GM21515 (cell line): ENCODE measurements at regions not wholly inside any gene's neighbourhood (a gene's known extent, or its start where the extent isn't known, plus 50 kb on each side); places are given as distances from the start of the nearest gene placed in this dataset.

Experiments used
- ATAC-seq: cut with Tn5 transposase; IDR thresholded peaks from one replicate; pipeline ENCODE4 v1.9.1; 2021; ENCODE audit not compliant: unreplicated experiment

DNA sequence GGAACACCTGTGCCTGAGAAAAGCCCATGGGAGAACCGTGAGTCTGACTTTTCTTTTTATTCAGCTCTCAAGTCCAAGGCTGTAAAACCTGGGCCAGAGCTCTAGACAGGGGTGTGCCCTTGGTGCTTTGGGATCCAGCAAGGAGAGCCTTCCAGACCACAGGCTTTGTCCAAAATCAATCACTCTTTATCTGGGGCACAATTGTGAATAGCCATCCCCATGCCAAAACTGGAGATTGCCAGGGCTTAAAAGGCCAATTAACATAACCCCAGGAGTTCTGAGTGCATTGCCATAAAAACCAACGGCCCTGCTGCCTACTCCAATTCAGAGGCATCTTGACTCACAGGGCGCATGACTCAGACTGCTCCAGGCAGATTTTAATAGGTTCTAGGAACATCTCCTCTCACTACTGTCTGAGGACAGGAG lies 391.8 kb downstream of the ARHGEF28 start:
- ATAC-seq, result no peak

DNA sequence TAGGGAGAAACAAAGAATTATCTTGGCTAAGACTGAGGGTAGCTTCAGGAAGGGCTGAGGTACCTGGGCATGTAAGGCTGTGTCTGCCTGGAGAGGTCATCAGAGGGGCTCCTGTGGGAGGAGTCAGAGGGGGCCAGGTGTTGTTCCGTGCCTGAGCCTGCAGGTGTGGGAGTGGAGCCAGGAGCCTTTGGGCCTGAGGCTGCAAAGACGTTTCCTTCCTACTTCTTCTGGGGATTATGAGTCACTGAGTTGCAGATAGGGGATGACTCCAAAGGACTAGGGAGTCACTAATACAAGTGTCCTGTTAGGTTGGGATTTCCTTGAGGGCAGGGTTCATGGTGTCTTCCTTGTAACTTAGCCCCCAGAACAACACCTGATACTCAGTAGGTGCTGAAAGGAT lies 391.1 kb downstream of the ARHGEF28 start:
- ATAC-seq, result no peak

DNA sequence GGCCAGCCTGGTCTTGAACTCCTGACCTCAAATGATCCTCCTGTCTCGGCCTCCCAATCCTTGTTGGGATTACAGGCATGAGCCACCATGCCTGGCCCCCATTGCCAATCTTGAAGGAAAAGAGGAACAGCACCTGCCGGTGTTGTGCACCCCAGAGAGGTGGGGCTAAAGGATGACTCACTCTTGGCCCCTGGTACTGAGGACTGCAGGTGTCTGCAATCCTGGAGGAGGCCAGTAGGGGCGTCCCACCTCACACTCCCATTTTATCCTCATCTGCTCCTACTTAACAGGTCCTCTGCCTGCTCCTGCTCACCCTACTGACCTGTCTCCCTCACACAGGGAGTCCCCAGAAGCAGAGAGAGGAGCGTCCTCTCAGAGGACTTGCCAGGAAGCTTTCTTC lies 390.4 kb downstream of the ARHGEF28 start:
- no peak for ATAC-seq

DNA sequence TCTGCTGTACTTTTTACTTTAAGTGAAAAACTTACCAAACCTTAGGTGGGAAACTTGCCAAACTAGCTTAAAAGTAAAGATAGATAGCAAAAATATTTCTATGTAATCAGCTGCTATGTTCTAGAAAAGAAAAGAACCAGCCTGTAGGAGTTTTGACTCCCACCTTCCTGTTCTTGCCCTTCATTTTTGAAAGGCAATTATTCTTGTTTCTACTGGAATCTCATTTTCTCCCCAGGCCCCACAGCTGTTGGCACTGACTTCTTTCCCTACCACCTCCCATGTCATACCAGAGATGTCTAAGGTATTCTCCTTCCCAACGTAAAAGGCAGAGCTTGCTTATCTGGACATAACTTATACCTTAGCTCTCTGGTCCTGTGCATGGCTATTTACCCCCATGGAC lies 389.7 kb downstream of the ARHGEF28 start:
- ATAC-seq, result no peak

DNA sequence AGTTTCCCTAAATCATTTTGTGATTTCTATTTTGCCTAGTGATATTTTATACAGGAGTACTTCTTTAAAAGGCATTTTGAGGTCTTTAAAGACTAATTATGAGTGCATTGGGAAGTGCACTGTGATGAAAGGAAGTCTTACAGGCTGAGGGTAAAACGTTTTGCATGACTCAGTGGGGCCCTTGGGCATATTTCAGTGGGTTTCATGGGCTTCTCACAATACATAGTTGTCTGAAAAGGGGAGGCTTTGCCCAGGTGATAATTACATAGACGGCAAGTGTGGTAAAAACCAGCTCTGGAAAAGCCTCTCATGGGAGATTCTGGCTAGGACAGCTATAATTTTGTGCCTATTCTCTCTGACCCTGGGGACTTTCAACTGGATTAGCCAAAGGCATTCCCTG lies 387.2 kb downstream of the ARHGEF28 start:
- ATAC-seq, result no peak

DNA sequence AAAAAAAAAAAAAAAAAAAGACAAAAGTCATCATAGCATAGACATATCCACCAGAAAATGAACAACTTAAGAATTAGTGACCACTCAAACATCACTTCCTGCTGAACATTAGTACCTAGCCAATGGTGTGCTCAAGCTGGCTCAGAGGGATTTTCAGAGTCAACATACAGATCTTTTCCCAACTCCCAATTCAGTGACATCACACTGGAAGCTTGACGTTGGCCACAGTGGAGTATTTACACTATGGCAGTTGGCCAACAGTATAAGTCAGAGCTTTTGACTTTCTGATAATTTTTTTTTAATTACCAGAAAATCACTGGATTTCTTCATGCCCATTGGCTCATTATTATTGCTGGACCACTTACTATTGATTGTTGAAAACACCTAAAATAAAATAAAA lies 383.5 kb downstream of the ARHGEF28 start:
- ATAC-seq, result no peak

DNA sequence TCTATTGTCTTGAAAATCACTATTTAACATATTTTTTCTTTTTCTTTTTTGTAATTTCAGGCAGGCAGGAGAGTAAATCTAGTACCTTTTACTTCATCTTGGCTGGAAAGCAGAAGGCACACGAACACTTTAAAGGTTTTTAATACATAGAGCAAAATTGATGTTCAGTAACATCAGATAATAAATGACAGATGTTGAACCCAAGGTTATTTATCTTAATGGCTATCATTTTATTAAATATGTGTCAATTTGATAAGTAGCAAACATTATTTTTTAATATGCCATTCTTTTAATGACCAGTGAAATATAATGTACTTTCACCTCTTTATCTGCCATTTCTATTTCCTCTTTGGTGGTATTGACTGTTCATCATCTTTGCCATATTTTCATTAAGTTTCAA lies 381.2 kb downstream of the ARHGEF28 start:
- ATAC-seq, result no peak

DNA sequence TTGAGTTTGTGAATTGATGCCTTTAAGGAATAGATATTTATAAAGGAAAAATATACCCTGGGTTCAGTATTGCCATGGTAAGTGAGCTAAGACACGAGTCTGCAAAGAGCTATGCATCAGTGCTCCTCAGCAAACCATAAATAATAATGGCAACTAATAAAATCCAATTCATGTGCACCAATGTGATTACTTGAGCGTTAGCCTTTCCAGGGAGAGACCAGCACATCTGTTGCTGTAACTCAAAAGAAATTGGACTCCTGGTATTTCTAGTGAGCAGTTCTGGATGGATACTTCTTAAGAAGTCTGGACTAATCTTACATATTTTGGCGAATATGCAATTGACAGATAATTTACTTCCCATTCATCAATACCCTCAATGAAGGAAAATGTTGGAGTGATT lies 373.3 kb downstream of the ARHGEF28 start:
- no peak for ATAC-seq

DNA sequence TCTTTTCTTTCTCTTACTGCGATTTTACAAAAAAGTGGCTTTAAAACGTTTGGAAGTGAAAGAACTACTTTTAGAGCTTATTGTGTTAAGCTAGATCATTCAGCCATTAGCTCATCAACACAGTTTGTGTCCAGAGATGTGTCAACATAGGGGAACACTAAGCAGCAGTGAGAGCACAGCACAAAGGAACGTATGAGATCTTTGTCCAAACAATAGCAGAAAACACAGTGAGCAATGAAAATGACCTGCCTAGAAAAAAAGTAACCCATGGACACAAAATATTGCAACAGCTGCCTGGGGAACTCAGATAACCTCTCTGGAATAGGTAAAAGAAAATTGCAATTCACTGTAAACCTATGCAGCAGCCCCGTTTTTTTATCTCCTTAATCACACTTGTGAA lies 372.5 kb downstream of the ARHGEF28 start:
- ATAC-seq, result no peak

DNA sequence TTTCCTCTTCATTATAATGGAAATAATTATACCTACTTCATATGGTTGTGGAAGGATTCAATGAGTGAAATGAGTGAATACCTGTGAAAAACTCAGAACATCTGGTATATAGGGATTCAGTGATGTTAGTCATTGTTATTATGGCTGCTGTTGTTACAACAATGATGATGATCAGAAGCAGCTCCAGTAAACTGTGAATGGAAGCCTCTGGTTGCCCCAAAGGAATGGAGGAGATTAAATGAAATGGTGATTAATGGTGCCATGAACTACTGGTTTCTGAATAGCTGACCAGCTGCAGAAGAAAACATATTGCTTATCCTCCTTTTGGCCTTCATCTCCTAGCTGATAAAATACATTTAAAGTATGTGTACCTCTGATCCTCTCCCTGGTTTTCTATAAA lies 372.0 kb downstream of the ARHGEF28 start:
- ATAC-seq, result no peak

DNA sequence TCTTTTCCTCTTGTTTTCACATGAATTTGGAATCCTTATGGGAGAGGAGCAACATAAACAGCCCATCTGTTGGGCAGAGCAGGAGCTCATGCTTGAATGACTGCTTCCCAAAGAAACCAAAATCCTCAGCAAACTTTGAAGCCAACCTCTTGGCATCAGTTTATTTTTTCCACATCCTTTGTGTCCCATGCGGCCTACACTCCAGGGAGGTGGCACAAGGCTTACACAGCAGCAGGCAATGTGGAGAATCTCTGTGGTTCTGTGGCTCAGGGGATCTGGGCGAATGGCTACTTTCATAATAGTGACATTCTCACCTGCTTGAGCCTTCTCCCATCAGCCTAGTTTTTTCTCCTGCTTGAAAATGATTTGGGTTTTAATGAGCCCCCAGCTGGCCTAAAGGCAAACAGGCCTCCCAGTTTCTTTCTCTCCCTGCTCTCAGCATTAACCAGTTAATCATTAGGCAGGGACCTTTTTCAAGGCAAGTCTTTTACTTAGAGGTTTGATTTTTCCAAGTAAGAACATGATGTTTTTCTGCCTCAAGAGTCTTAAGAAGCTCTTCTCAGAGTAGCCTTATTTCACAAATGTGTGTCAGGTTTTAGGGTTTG lies 370.3 kb downstream of the ARHGEF28 start:
- ATAC-seq, result no peak

DNA sequence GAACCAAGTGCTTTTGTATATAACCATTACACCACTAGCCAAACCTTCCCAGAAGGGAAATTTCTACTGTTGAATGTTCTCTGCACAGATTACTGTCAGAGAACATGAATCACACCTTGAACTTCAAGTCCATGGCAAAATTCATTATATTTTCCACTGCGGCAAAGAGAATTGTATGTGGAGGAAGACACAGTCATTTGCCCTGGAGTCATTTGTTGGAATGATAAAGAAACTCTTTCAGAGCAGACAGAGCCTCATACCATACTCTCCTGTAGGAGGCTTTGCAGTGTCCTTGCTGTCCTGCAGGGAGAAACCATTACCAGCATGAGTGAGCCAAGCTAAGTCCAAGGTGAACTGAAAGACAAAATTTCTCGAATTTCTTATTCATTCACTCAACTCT lies 369.0 kb downstream of the ARHGEF28 start:
- no peak for ATAC-seq
